DMS 273 (cell line): ENCODE measurements at regions not wholly inside any gene's neighbourhood (a gene's known extent, or its start where the extent isn't known, plus 50 kb on each side); places are given as distances from the start of the nearest gene placed in this dataset.
A peak's percentile ranks its signal among the peaks of the same experiment; 100 is the strongest.
"Not testable (repeated sequence)": the region's sequence is repeated elsewhere in the genome, so short reads cannot be mapped to it uniquely, and the experiment has no call there.

Experiments
- DNase-seq: peaks from one replicate; lab custom pipeline; 2025; ENCODE audit not compliant: unreplicated experiment; lab: John Stamatoyannopoulos, UW

GRCh38 chr18:28511413-28511821 is 334.5 kb upstream of the CDH2 start:
- no peak for DNase-seq

GRCh38 chr18:28510210-28510609 is 333.3 kb upstream of the CDH2 start:
- no peak for DNase-seq

GRCh38 chr18:28504066-28504465 is 327.1 kb upstream of the CDH2 start:
- DNase-seq, result no peak

- DNase-seq, result no peak
Observed at GRCh38 chr18:28494151-28494550, 317.2 kb upstream of the CDH2 start.

- DNase-seq, result no peak
Observed at GRCh38 chr18:28485918-28486317, 309.0 kb upstream of the CDH2 start.

GRCh38 chr18:28485210-28485801 is 308.4 kb upstream of the CDH2 start:
- no peak for DNase-seq

- DNase-seq, result no peak
Observed at GRCh38 chr18:28478531-28478930, 301.6 kb upstream of the CDH2 start.

GRCh38 chr18:28476302-28476701 is 299.4 kb upstream of the CDH2 start:
- DNase-seq, result no peak

- DNase-seq, result no peak
Observed at GRCh38 chr18:28469946-28470345, 293.0 kb upstream of the CDH2 start.

GRCh38 chr18:28468901-28469300 is 292.0 kb upstream of the CDH2 start:
- DNase-seq, result no peak

- DNase-seq, result no peak
Observed at GRCh38 chr18:28466204-28466603, 289.3 kb upstream of the CDH2 start.

GRCh38 chr18:28459587-28459986 is 282.7 kb upstream of the CDH2 start:
- no peak for DNase-seq

GRCh38 chr18:28458751-28459150 is 281.8 kb upstream of the CDH2 start:
- DNase-seq, result no peak

- DNase-seq, result no peak
Observed at GRCh38 chr18:28457784-28458183, 280.9 kb upstream of the CDH2 start.

- no peak for DNase-seq
Observed at GRCh38 chr18:28455971-28456370, 279.0 kb upstream of the CDH2 start.

GRCh38 chr18:28439870-28440269 is 262.9 kb upstream of the CDH2 start:
- peak; percentile 0 for DNase-seq

GRCh38 chr18:28438381-28438780 is 261.5 kb upstream of the CDH2 start:
- no peak for DNase-seq

- DNase-seq, result no peak
Observed at GRCh38 chr18:28432339-28432738, 255.4 kb upstream of the CDH2 start.

- DNase-seq, result no peak
Observed at GRCh38 chr18:28425886-28426285, 249.0 kb upstream of the CDH2 start.

- DNase-seq, result no peak
Observed at GRCh38 chr18:28422577-28422976, 245.6 kb upstream of the CDH2 start.

GRCh38 chr18:28421950-28422349 is 245.0 kb upstream of the CDH2 start:
- not testable (repeated sequence) for DNase-seq

- no peak for DNase-seq
Observed at GRCh38 chr18:28412521-28412920, 235.6 kb upstream of the CDH2 start.

- no peak for DNase-seq
Observed at GRCh38 chr18:28411806-28412205, 234.9 kb upstream of the CDH2 start.

GRCh38 chr18:28409811-28410210 is 232.9 kb upstream of the CDH2 start:
- no peak for DNase-seq
